ENCODE measurements at regions not wholly inside any gene's neighbourhood (a gene's known extent, or its start where the extent isn't known, plus 50 kb on each side); places are given as distances from the start of the nearest gene placed in this dataset.

DNA sequence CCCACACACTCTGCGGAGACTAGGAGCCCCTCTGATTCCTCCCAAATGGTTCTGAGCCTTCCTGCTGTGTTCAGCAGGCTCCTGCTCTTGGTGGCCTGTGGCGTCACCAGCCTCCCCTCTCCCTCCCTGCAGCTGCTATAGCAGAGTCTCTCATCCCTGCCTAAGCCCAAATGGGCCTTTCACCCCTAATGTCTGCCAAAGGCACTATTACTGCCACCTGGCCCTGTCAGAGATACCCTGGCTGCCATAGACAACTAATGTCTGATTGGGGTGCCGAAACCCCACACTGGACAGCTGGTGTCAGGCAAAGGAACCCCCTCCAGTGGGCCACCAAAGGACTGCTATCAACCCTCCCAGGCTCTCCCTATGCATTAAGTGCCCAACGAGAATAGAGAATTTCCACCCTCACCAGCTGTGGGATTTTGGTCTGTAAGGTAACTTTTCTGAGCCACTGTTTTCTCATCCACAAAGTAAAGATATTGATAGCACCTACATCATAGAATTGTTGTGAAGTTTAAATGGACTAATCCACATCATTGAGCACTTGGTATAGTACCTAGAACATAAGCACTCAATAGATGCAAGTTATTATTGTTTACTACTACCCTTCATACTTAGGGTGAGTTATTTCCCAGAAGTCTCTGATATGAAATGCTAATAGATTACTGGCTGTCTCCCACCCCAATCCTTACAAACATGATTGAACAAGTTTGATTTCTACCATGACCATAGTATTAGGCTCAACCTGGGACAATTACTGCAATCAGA, 421.3 kb downstream of the MID1IP1 start:
- RAD21 ChIA-PET (ENCODE audit: low non-redundant PET in 1 of 2, low total read pairs in 2 of 2, uncharacterized antibody in 2 of 2, unreplicated experiment in 2 of 2), result no interaction called here
- no TSS peak for BruUV-seq (replicated peaks)
- ATAC-seq, result no peak

DNA sequence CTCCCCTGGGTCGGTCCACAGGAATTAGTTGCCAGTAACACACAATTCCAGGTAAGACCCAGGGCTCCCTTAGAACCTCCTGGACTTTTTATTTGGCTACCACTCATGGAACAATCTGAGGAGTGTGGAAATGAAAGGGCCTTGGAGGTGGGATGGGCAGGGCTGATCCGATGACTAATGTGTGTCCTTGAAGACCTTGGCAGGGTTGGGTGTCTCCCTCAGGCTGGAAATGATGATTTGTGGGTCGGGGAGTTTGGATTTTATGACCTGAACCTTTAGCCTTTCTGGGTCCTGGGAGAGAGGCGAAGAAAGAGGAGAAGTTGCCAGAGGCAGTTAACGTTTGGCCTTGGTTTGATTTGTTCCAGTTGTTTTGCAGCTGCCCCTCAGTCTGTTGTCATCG, 425.0 kb downstream of the MID1IP1 start:
- no peak overlapping the region for H3K4me2 ChIP-seq (ENCODE audit: low read length)
- no peaks in the 10 kb centered on the region for H3K9me2 ChIP-seq (ENCODE audit: insufficient read depth)
- ATAC-seq (no peak), DNase-seq (ENCODE audit: low read depth, low spot score) (no peak)
- no peaks in the 10 kb centered on the region for H3K79me2 ChIP-seq (ENCODE audit: insufficient read depth, low read length)
- H3K4me3 ChIP-seq (replicated peaks in 1 of 2; ENCODE audit: low read depth in 1 of 2, low read length in 2 of 2), result no peak overlapping the region
- no peak overlapping the region for H3K9ac ChIP-seq (ENCODE audit: low read length)
- ChIA-PET RAD21 (ENCODE audit: low non-redundant PET in 1 of 2, low total read pairs in 2 of 2, uncharacterized antibody in 2 of 2, unreplicated experiment in 2 of 2) (no interaction called here), CTCF (no interaction called here), POLR2A (no interaction called here)
- TF ChIP-seq TCF7L2 (IDR thresholded peaks at IDR 0.05; ENCODE audit: borderline replicate concordance, extremely low read depth, insufficient read depth, insufficient read length), result peak; percentile 19
- TF ChIP-seq CBX3 (IDR thresholded peaks at IDR 0.05; ENCODE audit: low read depth), result no peak
- TF ChIP-seq, protein P1, sequence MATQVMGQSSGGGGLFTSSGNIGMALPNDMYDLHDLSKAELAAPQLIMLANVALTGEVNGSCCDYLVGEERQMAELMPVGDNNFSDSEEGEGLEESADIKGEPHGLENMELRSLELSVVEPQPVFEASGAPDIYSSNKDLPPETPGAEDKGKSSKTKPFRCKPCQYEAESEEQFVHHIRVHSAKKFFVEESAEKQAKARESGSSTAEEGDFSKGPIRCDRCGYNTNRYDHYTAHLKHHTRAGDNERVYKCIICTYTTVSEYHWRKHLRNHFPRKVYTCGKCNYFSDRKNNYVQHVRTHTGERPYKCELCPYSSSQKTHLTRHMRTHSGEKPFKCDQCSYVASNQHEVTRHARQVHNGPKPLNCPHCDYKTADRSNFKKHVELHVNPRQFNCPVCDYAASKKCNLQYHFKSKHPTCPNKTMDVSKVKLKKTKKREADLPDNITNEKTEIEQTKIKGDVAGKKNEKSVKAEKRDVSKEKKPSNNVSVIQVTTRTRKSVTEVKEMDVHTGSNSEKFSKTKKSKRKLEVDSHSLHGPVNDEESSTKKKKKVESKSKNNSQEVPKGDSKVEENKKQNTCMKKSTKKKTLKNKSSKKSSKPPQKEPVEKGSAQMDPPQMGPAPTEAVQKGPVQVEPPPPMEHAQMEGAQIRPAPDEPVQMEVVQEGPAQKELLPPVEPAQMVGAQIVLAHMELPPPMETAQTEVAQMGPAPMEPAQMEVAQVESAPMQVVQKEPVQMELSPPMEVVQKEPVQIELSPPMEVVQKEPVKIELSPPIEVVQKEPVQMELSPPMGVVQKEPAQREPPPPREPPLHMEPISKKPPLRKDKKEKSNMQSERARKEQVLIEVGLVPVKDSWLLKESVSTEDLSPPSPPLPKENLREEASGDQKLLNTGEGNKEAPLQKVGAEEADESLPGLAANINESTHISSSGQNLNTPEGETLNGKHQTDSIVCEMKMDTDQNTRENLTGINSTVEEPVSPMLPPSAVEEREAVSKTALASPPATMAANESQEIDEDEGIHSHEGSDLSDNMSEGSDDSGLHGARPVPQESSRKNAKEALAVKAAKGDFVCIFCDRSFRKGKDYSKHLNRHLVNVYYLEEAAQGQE (IDR thresholded peaks at IDR 0.05; ENCODE audit: low read depth), result no peak
- H3K27me3 ChIP-seq (ENCODE audit: insufficient read depth, low read length), result no peaks in the 10 kb centered on the region
- no peak overlapping the region for H3K27ac ChIP-seq (ENCODE audit: low read depth, low read length)
- H4K20me1 ChIP-seq (ENCODE audit: insufficient read depth), result no peaks in the 10 kb centered on the region
- intact Hi-C loops (cut with micrococcal nuclease), result no loop called here
- no peaks in the 10 kb centered on the region for H3K4me1 ChIP-seq (ENCODE audit: control insufficient read depth in 1 of 2, insufficient read depth in 2 of 2, low read length in 2 of 2)
- no peaks in the 10 kb centered on the region for H3K36me3 ChIP-seq (ENCODE audit: control insufficient read depth in 1 of 2, insufficient read depth in 2 of 2, low read length in 2 of 2)
- H2AFZ ChIP-seq (ENCODE audit: low read depth, low read length, poor library complexity, severe bottlenecking), result no peak overlapping the region
- BruUV-seq (replicated peaks), result no TSS peak
- no peaks in the 10 kb centered on the region for H3K9me3 ChIP-seq (ENCODE audit: control insufficient read depth in 1 of 2, insufficient read depth in 1 of 2, low read depth in 1 of 2, low read length in 2 of 2)

More for the DNA sequence above, 421.3 kb downstream of the MID1IP1 start:
- ChIA-PET CTCF (no interaction called here), POLR2A (no interaction called here)
- H3K27ac ChIP-seq (ENCODE audit: low read depth, low read length), result no peak overlapping the region
- TF ChIP-seq SRF (IDR thresholded peaks at IDR 0.05; ENCODE audit: low read depth) (no peak), ZFX (IDR thresholded peaks at IDR 0.05) (no peak), RAD21 (IDR thresholded peaks at IDR 0.05; ENCODE audit: low read depth) (no peak), YY1 (IDR thresholded peaks at IDR 0.05; ENCODE audit: extremely low read depth, insufficient replicate concordance, low read depth, low read length) (no peak), SIN3A (IDR thresholded peaks at IDR 0.05; ENCODE audit: low read depth) (no peak), EZH2 (IDR thresholded peaks at IDR 0.05) (no peak)
- H3K9ac ChIP-seq (ENCODE audit: low read length), result no peak overlapping the region
- H3K27me3 ChIP-seq (ENCODE audit: insufficient read depth, low read length), result no peaks in the 10 kb centered on the region; the same call in 1 of the 2 replicates
- H3K9me2 ChIP-seq (ENCODE audit: insufficient read depth), result no peaks in the 10 kb centered on the region
- no peaks in the 10 kb centered on the region for H4K20me1 ChIP-seq (ENCODE audit: insufficient read depth)
- no peak for DNase-seq (ENCODE audit: low read depth, low spot score)
- no peaks in the 10 kb centered on the region for H3K79me2 ChIP-seq (ENCODE audit: insufficient read depth, low read length)
- H3K4me2 ChIP-seq (ENCODE audit: low read length), result no peak overlapping the region
- intact Hi-C loops (cut with micrococcal nuclease), result no loop called here
- H2AFZ ChIP-seq (ENCODE audit: low read depth, low read length, poor library complexity, severe bottlenecking), result no peak overlapping the region
- H3K9me3 ChIP-seq (ENCODE audit: control insufficient read depth in 1 of 2, insufficient read depth in 1 of 2, low read depth in 1 of 2, low read length in 2 of 2), result no peaks in the 10 kb centered on the region
- no peak overlapping the region for H3K4me3 ChIP-seq (replicated peaks in 1 of 2; ENCODE audit: low read depth in 1 of 2, low read length in 2 of 2)
- no peaks in the 10 kb centered on the region for H3K36me3 ChIP-seq (ENCODE audit: control insufficient read depth in 1 of 2, insufficient read depth in 2 of 2, low read length in 2 of 2)
- H3K4me1 ChIP-seq (ENCODE audit: control insufficient read depth in 1 of 2, insufficient read depth in 2 of 2, low read length in 2 of 2), result no peaks in the 10 kb centered on the region

All from HCT116 (cell line).